Calu3 (cell line): ENCODE measurements at regions not wholly inside any gene's neighbourhood (a gene's known extent, or its start where the extent isn't known, plus 50 kb on each side); places are given as distances from the start of the nearest gene placed in this dataset.

Experiments used
- BruUV-seq: library from RNA; stranded (reverse); fragments of 400-500 nt; replicated peaks from 2 replicates; lab custom pipeline; 2021; lab: Mats Ljungman, UMichigan
- CTCF ChIA-PET: fragments of 300-600 bp; sonication (Branson Sonifier 250); formaldehyde crosslinking; loops from one replicate; lab custom pipeline; 2022; ENCODE audit warnings: antibody characterized with exemption; lab: Charles Lee
- DNase-seq: peaks from one replicate; pipeline ENCODE4 v3.0.0; 2022
- H3K27ac Mint-ChIP-seq: one replicate; pipeline ENCODE4 v1.8.0; 2022; ENCODE audit warnings: mixed read lengths; ENCODE audit not compliant: unreplicated experiment
- H3K27me3 Mint-ChIP-seq: one replicate; pipeline ENCODE4 v1.8.0; 2022; ENCODE audit warnings: mixed read lengths; ENCODE audit not compliant: unreplicated experiment
- H3K36me3 Mint-ChIP-seq: one replicate; pipeline ENCODE4 v1.8.0; 2022; ENCODE audit warnings: mild to moderate bottlenecking, moderate library complexity, mixed read lengths; ENCODE audit not compliant: insufficient read depth, unreplicated experiment
- H3K4me1 Mint-ChIP-seq: one replicate; pipeline ENCODE4 v1.8.0; 2022; ENCODE audit warnings: mild to moderate bottlenecking, low read depth, mixed read lengths; ENCODE audit not compliant: unreplicated experiment
- H3K4me3 Mint-ChIP-seq: one replicate; pipeline ENCODE4 v1.8.0; 2022; ENCODE audit warnings: mild to moderate bottlenecking, low read depth, moderate library complexity, mixed read lengths; ENCODE audit not compliant: unreplicated experiment
- H3K9me3 Mint-ChIP-seq: one replicate; pipeline ENCODE4 v1.8.0; 2022; ENCODE audit warnings: low read depth, mixed read lengths; ENCODE audit not compliant: unreplicated experiment
- intact Hi-C: fragments of 100-400 bp; cut with micrococcal nuclease; formaldehyde crosslinking; loops from one replicate; pipeline ENCODE4 v1.10.0; 2022; ENCODE audit not compliant: unreplicated experiment
- TF ChIP-seq, protein P1 (sequence below): fragments of 200-600 bp; IDR thresholded peaks from one replicate; pipeline ENCODE4 v1.8.0; 2022; ENCODE audit warnings: antibody characterized with exemption; ENCODE audit not compliant: unreplicated experiment

DNA sequence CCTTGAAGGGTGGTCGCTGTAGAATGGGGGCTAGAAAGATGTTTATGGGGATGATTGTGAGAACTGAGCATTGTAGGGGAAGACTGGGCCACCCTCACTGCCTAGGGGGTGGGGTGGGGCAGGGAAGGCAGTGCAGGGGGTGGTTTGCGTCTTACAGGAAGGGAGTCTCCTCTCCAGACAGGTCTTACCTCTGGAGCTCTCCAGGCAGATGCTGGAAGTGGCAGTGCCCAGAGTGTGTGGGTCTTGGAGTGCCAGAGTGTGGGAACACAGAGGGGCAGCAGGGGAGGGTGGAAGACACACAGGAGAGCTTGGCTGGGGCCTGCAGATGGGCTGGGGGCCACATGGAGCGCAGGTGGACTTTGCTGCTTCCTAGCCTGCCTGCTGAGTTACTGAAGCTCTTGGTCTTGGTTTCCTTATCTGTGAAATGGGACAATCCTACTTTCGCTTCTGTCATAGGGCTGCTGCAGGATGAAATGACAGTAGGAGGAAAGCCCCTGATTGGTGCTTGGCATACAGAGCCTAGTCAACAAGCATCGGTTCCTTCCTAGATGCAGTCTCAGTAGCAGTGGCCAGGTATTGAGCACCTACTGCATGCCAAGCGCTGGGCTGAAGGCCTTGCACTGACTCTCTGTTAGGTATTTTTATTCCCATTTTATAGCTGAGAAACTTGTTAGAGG is 118.3 kb downstream of the SLC25A47 start:
- CTCF ChIA-PET, result no interaction called here

DNA sequence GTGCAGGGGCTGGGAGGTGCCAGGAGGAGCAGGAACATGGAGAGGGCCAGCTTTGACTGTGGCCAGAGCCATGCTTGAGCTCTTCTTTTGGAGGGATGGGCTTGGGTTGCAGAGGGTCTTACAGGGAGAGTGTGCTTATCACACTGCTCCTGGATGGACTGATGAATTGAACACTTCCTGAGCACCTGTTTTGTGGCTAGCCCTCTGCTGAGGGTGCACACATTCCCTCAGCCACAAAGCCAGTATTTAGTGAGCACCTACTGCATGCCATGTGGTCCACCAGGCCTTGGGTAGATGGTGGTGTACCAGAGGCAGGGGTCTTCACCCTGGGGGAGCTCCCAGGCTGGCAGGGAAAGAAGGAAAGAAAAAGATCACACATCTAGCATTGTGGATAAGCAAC is 118.9 kb downstream of the SLC25A47 start:
- no TSS peak for BruUV-seq
- TF ChIP-seq, protein P1, sequence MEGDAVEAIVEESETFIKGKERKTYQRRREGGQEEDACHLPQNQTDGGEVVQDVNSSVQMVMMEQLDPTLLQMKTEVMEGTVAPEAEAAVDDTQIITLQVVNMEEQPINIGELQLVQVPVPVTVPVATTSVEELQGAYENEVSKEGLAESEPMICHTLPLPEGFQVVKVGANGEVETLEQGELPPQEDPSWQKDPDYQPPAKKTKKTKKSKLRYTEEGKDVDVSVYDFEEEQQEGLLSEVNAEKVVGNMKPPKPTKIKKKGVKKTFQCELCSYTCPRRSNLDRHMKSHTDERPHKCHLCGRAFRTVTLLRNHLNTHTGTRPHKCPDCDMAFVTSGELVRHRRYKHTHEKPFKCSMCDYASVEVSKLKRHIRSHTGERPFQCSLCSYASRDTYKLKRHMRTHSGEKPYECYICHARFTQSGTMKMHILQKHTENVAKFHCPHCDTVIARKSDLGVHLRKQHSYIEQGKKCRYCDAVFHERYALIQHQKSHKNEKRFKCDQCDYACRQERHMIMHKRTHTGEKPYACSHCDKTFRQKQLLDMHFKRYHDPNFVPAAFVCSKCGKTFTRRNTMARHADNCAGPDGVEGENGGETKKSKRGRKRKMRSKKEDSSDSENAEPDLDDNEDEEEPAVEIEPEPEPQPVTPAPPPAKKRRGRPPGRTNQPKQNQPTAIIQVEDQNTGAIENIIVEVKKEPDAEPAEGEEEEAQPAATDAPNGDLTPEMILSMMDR, result no peak
- no peak overlapping the region for H3K27ac Mint-ChIP-seq
- DNase-seq, result no peak
- H3K4me1 Mint-ChIP-seq, result peaks cover 33% of the 10 kb centered on the region
- intact Hi-C loops, result loop anchor here (5.0 kb wide), 1 partner anchor 35 kb away; no protein-coding TSS in a partner anchor
- H3K4me3 Mint-ChIP-seq, result no peak overlapping the region
- CTCF ChIA-PET, result no interaction called here
- H3K27me3 Mint-ChIP-seq, result no peaks in the 10 kb centered on the region
- no peaks in the 10 kb centered on the region for H3K36me3 Mint-ChIP-seq
- H3K9me3 Mint-ChIP-seq, result no peaks in the 10 kb centered on the region

More for the DNA sequence above, 118.3 kb downstream of the SLC25A47 start:
- intact Hi-C loops, result loop anchor here (5.0 kb wide), 1 partner anchor 36 kb away; no protein-coding TSS in a partner anchor
- Mint-ChIP-seq H3K27ac (no peak overlapping the region), H3K36me3 (no peaks in the 10 kb centered on the region), H3K4me1 (peaks cover 33% of the 10 kb centered on the region), H3K4me3 (no peak overlapping the region), H3K27me3 (no peaks in the 10 kb centered on the region), H3K9me3 (no peaks in the 10 kb centered on the region)
- DNase-seq, result no peak
- no TSS peak for BruUV-seq
- TF ChIP-seq, protein P1, result no peak

- Mint-ChIP-seq H3K4me1 (peaks cover 33% of the 10 kb centered on the region), H3K4me3 (no peak overlapping the region), H3K27ac (no peak overlapping the region), H3K9me3 (no peaks in the 10 kb centered on the region), H3K27me3 (no peaks in the 10 kb centered on the region), H3K36me3 (no peaks in the 10 kb centered on the region)
- no TSS peak for BruUV-seq
- no peak for DNase-seq
- CTCF ChIA-PET, result no interaction called here
- intact Hi-C loops, result loop anchor here (5.0 kb wide), 1 partner anchor 35 kb away; no protein-coding TSS in a partner anchor
- TF ChIP-seq, protein P1, result no peak
These were observed 119.7 kb downstream of the SLC25A47 start for GRCh38 chr14:100442498-100443490.

- CTCF ChIA-PET, result no interaction called here
- no peaks in the 10 kb centered on the region for H3K9me3 Mint-ChIP-seq
- TF ChIP-seq, protein P1, result no peak
- H3K4me3 Mint-ChIP-seq, result no peak overlapping the region
- intact Hi-C loops, result loop anchor here (5.0 kb wide), 1 partner anchor 34 kb away; no protein-coding TSS in a partner anchor
- no peaks in the 10 kb centered on the region for H3K27me3 Mint-ChIP-seq
- BruUV-seq, result no TSS peak
- H3K36me3 Mint-ChIP-seq, result no peaks in the 10 kb centered on the region
- peaks cover 28% of the 10 kb centered on the region for H3K4me1 Mint-ChIP-seq
- H3K27ac Mint-ChIP-seq, result no peak overlapping the region
- no peak for DNase-seq
These were observed 120.5 kb downstream of the SLC25A47 start for GRCh38 chr14:100443603-100444002.
